ENCODE measurements at regions not wholly inside any gene's neighbourhood (a gene's known extent, or its start where the extent isn't known, plus 50 kb on each side); places are given as distances from the start of the nearest gene placed in this dataset.

DNA sequence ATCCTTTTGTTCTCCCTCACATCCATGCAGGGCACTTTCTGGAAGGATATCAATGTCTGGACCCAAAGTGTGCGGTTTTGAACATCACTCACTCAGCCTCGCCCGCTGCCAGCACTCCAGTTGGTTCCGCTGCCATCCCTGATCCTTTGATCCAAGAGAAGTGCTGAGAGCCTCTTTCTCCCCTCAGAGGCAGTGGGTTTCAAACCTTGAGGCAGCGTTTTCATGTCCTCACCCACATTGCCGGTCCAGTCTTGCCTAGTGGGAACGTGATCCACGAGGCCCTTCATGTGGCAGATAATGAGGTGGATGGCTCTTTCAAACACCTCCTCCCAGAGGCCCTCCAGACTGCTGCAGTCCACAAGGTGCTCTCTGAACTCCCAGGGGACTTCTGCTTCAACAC is 122.2 kb downstream of the ACTL8 start:
- DNase-seq (ENCODE audit: low spot score): no peak

DNA sequence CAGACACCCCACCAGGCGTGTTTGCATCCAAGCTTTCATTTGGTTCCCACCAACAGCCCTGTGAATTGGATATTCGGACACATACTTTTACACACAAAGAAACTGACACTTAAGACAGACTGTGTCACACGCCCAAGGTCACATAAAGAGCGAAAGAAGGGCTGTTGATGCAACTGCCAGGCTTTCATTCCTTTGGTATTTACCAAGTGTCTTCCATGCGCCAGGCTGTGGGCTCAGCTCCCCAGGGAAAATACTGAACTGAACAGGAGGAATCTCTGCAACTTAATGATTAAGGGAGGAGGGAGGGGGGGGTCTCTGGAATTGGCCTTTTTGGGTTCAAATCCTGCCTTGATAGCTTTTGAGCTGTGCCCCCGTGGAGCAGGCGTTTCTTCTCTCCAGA is 122.8 kb downstream of the ACTL8 start:
- DNase-seq (ENCODE audit: low spot score): no peak

GRCh38 chr1:17878837-17879236 is 123.7 kb downstream of the ACTL8 start:
- DNase-seq (ENCODE audit: low spot score): no peak

- no peak for DNase-seq (ENCODE audit: low spot score)
These were observed 125.3 kb downstream of the ACTL8 start for GRCh38 chr1:17880449-17880848.

DNA sequence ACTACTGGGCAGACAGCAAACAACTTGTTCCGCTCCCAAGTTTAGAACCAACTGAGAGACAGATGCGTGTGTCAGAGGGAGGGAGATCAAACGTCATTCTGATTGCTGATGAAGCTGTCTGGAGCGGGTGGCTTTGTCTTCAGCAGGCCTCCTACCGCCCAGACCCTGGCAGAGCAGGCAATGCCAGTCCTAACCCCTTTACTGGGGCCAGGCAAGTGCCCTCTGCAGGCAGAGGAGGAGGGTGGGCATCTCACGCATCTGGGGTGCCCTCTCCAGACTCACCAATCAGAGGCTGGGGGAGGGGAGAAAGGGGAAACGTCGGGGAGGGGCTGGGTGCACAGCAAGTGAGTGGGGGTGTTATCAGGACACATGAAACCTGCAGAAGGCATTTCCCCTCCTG is 126.6 kb downstream of the ACTL8 start:
- peak; percentile 29 for DNase-seq (ENCODE audit: low spot score)

DNA sequence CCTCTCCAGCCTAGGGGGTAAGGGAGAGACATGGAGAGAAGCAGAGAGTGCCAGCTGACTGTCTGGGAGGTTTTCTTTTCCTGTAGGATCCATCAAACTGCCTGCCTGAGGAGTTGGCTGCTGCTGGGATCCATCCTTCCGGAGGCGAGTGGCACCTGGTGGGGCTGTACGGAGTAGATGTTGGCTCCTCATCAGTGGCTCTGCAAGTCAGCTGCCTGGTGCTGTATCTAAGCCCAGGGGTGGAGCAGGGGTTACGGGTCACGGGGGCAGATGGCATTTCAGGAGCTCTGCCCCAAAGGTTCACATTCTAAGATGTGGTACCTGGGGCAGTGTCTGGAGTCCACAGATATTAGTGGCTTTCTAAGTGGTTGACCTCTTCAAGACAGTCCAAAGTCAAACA is 128.0 kb downstream of the ACTL8 start:
- no peak for DNase-seq (ENCODE audit: low spot score)

- no peak for DNase-seq (ENCODE audit: low spot score)
These were observed 128.7 kb downstream of the ACTL8 start for GRCh38 chr1:17883662-17884395.

GRCh38 chr1:17885663-17886320 is 130.7 kb downstream of the ACTL8 start:
- DNase-seq (ENCODE audit: low spot score): no peak

DNA sequence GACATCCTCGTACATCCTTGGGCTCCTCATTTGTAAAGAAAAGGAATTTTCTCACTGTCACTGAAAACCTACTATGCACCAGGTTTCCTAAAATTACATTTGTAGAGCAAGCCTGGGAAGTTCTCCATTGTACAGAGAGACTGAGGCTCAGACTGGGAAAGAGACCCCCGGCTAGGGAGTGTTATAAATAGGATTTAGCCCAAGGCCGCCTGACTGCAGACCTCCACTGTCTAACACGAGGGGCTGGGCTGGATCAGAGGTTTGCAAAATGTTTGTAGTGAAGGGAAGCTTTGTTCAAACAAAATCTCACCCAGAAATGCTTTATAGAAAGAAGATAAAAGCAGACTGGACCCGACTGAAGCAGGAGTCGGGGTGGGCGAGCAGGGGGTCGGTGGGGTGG is 131.3 kb downstream of the ACTL8 start:
- DNase-seq (ENCODE audit: low spot score): no peak

DNA sequence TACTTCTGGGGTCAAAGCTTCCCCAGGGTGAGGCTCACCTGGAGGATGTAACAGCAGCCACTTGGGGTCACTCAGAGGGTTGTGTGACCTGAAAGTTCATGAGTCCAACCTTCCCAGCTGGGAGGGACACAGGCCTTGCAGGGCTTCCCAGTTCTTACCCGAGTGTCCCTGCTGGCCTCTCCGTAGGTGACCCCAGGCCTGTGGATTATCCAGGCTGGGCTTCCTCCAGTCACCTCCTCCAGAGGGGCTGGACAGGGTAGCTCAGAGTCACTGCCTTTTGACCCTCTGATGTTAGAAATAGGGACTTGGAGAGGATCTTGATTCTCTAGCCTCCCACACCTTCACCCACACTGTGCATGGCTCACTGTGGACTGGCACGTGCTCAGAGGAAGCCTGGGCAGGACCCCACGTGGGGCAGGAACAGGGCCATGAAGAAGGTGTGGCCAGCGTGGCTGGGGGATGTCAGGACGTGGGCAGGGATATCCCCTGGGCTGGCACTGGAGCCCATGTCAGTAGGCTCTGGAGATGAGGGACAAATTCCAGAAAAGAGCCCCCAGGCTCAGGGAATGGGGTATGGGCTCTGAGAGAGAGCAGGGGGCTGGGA is 131.8 kb downstream of the ACTL8 start:
- no peak for DNase-seq (ENCODE audit: low spot score)

- DNase-seq (ENCODE audit: low spot score): no peak
These were observed 132.7 kb downstream of the ACTL8 start for GRCh38 chr1:17887661-17888371.

DNA sequence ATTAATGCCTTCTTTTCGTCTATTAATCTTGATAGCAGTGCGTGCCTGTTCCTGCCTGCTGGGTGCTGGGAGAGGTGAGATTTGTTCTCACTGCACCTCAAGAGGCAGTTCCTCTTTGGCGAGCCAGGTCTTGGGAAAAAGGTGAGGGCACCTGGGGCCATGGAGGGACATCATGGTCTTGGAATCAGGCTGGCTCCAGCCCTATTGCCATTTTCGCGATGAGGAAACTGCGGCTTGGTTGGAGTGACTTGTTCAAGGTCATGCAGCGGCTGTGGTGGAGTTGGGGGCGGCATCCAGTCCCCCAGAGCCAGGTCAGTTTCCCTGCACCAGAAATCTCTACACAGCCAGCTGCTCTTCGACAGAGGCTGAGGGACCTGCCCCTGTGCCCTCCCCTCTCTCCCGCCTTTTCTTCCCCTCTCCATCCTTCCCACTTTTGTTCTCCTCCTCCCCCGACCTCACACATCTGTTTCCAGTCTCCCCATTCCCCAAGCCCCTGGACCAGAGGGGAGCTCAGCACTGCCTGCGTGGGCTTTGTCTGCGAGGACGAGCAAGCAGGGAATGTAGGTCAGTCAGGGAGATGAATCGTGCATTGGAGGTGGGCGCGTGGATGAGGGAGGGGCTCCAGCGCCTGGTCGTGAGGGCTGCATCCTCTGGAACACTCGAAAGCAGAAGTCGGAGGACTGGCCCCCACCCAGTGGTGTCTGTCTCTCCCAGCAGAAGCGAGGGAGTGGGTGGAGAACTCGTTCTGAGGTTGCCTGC is 135.1 kb downstream of the ACTL8 start:
- DNase-seq (ENCODE audit: low spot score): no peak

DNA sequence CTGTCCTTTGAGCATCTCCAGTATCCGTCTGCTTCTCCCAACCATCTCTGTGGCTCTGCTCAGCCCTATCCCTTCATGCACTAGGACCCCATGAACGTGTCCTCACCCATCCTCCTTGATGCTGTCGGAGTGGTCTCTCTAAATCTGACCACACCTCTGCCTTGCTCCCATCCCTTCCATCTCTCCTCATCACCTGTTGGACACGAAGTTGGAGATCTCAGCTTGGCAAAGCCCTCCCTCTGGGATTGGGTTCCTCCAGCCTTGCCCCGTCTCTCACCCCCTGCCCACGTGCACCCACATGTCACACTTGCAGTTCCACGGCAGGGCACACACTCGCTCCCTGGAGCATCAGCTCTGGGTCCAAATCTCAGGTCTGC is 135.7 kb downstream of the ACTL8 start:
- no peak for DNase-seq (ENCODE audit: low spot score)

DNA sequence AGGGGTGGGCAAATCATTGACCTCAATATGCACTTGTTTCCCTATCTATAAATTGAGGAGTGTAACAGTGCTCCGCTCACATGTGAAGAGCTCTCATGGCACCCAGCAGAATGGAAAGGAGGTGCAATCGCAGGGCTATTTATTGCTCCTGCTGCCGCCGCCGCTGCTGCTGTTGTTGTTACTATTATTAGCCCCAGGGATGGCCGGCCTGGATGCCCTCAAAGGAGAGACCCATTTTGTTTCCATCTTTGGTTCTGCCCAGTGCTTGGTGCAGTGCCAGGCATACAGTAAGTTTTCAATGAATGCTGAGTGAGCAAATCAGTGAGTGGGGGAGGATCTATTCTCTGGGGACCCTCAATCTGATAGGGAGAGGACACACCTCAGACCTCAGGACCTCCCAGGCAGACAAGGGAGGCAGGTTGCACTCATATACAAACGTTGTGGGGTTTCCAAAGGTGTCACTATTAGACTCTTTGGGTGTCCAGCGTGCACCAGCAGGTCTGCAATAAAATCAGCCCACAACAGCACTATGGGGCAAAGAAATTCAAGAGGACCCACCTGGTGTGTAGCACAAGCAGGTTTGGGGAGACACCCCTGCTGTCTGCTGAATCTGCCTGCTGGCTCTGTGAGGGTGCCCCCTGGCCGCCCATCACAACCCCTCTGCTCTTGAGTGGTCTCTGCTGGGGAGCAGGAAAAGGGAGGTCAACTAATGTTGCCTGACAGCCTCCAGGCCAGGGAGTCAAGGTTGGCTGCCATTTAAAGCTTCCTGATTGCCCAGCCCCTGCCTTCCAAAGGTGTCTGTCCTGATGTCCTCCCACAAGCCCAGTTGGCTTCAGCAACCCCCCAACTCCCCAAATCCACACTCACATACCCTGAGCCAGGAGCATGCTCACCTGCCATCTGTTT is 136.3 kb downstream of the ACTL8 start:
- DNase-seq (ENCODE audit: low spot score): no peak

DNA sequence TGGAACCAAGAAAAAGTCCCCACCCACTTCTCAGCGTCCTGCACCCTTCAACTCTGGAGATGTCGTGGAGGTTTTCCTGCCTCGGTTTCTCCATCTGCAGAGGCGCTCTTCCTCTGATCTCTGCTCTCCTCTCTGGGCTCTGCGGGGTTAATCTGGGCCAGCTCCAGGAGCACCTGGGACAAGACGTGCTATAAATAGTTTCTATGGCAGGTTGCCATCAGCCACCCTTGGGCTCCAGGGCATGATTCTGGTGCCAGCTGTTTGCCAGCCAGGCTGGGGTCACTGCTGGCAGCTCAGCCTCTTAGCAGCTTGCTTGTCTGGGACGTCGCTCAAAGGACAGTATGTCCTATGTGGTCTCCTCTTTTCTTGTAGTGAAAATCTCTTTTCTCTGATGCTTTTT is 137.1 kb downstream of the ACTL8 start:
- no peak for DNase-seq (ENCODE audit: low spot score)

- DNase-seq (ENCODE audit: low spot score): no peak
These were observed 137.7 kb downstream of the ACTL8 start for GRCh38 chr1:17892851-17893250.

DNA sequence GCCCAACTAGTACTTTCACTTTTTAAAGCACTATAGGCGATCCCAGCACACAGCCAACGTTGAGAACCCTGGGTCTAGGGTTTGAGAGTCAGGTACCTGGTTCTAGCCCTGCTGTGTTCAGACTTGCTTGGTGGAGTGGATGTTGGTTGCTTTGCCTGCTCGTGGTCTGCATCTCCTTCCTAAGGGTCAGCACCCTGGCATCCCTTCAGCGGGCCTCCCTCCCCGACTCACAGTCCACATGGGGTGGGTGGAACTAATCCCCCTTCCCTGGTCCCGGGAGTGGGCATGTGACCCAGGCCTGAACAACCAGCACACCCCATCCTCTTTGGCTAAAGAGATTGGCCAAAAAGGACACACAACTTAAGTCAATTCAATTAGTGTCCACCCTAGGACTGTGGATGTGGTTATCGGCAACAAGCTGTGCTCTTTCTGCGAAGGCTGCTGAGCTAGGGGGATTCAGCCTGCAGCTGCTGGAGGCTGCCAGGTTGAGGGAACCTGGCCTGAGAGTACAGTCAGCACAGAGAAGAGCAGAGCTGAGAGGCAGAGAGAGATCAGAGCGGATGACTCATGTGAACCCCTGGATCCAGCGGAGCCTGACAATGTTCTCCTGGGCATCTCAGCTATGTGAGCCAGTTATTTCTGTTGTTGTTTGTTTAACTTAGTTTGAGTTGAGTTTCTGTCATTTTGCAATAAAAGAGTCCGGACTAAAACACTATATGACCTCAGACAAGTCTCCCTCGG is 138.9 kb downstream of the ACTL8 start:
- DNase-seq (ENCODE audit: low spot score): no peak

GRCh38 chr1:17895401-17895800 is 140.3 kb downstream of the ACTL8 start:
- DNase-seq (ENCODE audit: low spot score): no peak

DNA sequence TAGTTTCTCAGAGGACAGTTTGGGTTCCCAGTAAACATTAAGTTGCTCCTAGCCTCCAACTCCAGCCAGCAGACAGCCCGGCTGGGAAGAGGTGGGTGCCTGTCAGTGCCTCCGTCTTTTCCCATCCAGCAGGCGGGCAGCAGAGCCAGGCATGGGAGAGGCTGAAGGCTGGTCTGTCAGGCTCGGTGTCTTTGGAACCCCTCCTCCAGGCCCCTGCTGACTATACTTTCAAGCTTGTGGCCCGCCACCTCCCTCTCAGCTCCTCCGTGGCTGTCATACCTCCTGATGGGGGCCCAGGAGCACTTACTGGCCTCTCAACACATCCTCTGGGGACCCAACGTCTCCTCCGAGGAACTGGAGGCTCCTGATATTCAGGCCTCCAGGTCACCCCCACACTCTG is 140.9 kb downstream of the ACTL8 start:
- DNase-seq (ENCODE audit: low spot score): no peak

DNA sequence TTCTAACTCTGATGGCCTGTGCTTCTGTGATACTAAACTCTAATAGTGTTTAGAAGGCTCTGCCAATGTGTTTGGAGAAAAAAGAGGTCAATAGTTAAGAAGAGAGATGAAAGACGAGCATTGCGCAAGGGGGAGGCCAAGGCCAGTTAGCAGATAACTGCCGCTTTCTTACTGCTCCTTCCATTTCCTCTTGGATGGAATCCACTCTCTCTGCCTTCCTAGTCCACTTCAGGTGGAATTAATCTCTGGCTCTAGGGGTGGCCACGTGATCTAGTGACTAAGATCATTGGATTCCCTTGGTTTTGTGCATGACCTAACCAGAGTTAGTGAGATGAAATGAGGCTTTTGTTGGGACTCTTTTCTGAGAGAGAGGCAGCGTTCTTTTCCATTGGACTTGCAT is 148.3 kb downstream of the ACTL8 start:
- DNase-seq (ENCODE audit: low spot score): no peak

Data from NAMALWA (cell line).